Stomach smooth muscle (tissue), 2 donors: ENCODE measurements at regions not wholly inside any gene's neighbourhood (a gene's known extent, or its start where the extent isn't known, plus 50 kb on each side); places are given as distances from the start of the nearest gene placed in this dataset.

ENCODE experiments used
- H3K27ac ChIP-seq: one replicate; pipeline ENCODE4 v1.7.0; 2013; ENCODE audit warnings: mild to moderate bottlenecking, low read length, inconsistent platforms
- H3K27me3 ChIP-seq, 2 donors: one replicate each; pipeline ENCODE4 v1.7.0; 2013; ENCODE audit warnings: low read length in 2 of 2; ENCODE audit not compliant: insufficient read depth in 2 of 2, control insufficient read depth in 1 of 2
- H3K36me3 ChIP-seq, 2 donors: one replicate each; pipeline ENCODE4 v1.7.0; 2013; ENCODE audit warnings: low read length in 2 of 2; ENCODE audit not compliant: control insufficient read depth in 2 of 2, insufficient read depth in 2 of 2
- H3K4me1 ChIP-seq: one replicate; pipeline ENCODE4 v1.7.0; 2013; ENCODE audit warnings: low read length; ENCODE audit not compliant: control insufficient read depth, insufficient read depth
- H3K4me3 ChIP-seq, 2 donors: one replicate each; pipeline ENCODE4 v1.7.0; 2013; ENCODE audit warnings: low read length in 2 of 2
- H3K9ac ChIP-seq, 2 donors: one replicate each; pipeline ENCODE4 v1.7.0; 2013; ENCODE audit warnings: low read length in 2 of 2, mild to moderate bottlenecking in 1 of 2
- H3K9me3 ChIP-seq, 2 donors: one replicate each; pipeline ENCODE4 v1.7.0; 2013; ENCODE audit warnings: low read length in 2 of 2; ENCODE audit not compliant: control insufficient read depth in 2 of 2
- donor health status: healthy.
- donor health status: Pancreatic carcinoma.

- no peaks in the 10 kb centered on the region for H3K36me3 ChIP-seq
- no peak overlapping the region for H3K4me3 ChIP-seq
- no peak overlapping the region for H3K9ac ChIP-seq
- peaks cover 0 to 2% of the 10 kb centered on the region in 2 donors for H3K9me3 ChIP-seq
- H3K4me1 ChIP-seq = no peaks in the 10 kb centered on the region
- no peaks in the 10 kb centered on the region for H3K27me3 ChIP-seq
- no peak overlapping the region for H3K27ac ChIP-seq
Observed at GRCh38 chr6:145289573-145289972, 445.7 kb downstream of the EPM2A start.

- Histone ChIP-seq H3K4me1 (no peaks in the 10 kb centered on the region), H3K27me3 (no peaks in the 10 kb centered on the region), H3K9me3 (peaks cover 0 to 2% of the 10 kb centered on the region in 2 donors), H3K27ac (no peak overlapping the region), H3K36me3 (no peaks in the 10 kb centered on the region), H3K4me3 (no peak overlapping the region), H3K9ac (no peak overlapping the region)
Observed at GRCh38 chr6:145290122-145290521, 445.2 kb downstream of the EPM2A start.

- no peak overlapping the region for H3K4me3 ChIP-seq
- H3K27me3 ChIP-seq = no peaks in the 10 kb centered on the region
- no peaks in the 10 kb centered on the region for H3K36me3 ChIP-seq
- H3K27ac ChIP-seq = no peak overlapping the region
- peaks cover 0 to 2% of the 10 kb centered on the region in 2 donors for H3K9me3 ChIP-seq
- H3K9ac ChIP-seq = no peak overlapping the region
- no peaks in the 10 kb centered on the region for H3K4me1 ChIP-seq
Observed at GRCh38 chr6:145292066-145292465, 443.3 kb downstream of the EPM2A start.

- Histone ChIP-seq H3K36me3 (no peaks in the 10 kb centered on the region), H3K27ac (no peak overlapping the region), H3K27me3 (no peaks in the 10 kb centered on the region), H3K9me3 (no peaks in the 10 kb centered on the region), H3K4me1 (no peaks in the 10 kb centered on the region), H3K9ac (no peak overlapping the region), H3K4me3 (no peak overlapping the region)
Observed at GRCh38 chr6:145294942-145295341, 440.4 kb downstream of the EPM2A start.

- no peaks in the 10 kb centered on the region for H3K36me3 ChIP-seq
- H3K9ac ChIP-seq = no peak overlapping the region
- H3K9me3 ChIP-seq = no peaks in the 10 kb centered on the region
- no peaks in the 10 kb centered on the region for H3K27me3 ChIP-seq
- no peak overlapping the region for H3K27ac ChIP-seq
- no peak overlapping the region for H3K4me3 ChIP-seq
- H3K4me1 ChIP-seq = no peaks in the 10 kb centered on the region
Observed at GRCh38 chr6:145295746-145296145, 439.6 kb downstream of the EPM2A start.

- Histone ChIP-seq H3K4me1 (no peaks in the 10 kb centered on the region), H3K27ac (no peak overlapping the region), H3K27me3 (no peaks in the 10 kb centered on the region), H3K9me3 (no peaks in the 10 kb centered on the region), H3K4me3 (no peak overlapping the region), H3K36me3 (no peaks in the 10 kb centered on the region), H3K9ac (no peak overlapping the region)
Observed at GRCh38 chr6:145305670-145306069, 429.6 kb downstream of the EPM2A start.

GRCh38 chr6:145306489-145306888 lies 428.8 kb downstream of the EPM2A start:
- no peak overlapping the region for H3K9ac ChIP-seq
- H3K4me3 ChIP-seq = no peak overlapping the region
- no peaks in the 10 kb centered on the region for H3K36me3 ChIP-seq
- H3K4me1 ChIP-seq = no peaks in the 10 kb centered on the region
- no peaks in the 10 kb centered on the region for H3K9me3 ChIP-seq
- no peak overlapping the region for H3K27ac ChIP-seq
- H3K27me3 ChIP-seq = no peaks in the 10 kb centered on the region

- H3K9ac ChIP-seq = no peak overlapping the region
- no peaks in the 10 kb centered on the region for H3K36me3 ChIP-seq
- no peak overlapping the region for H3K27ac ChIP-seq
- no peaks in the 10 kb centered on the region for H3K9me3 ChIP-seq
- no peaks in the 10 kb centered on the region for H3K27me3 ChIP-seq
- H3K4me3 ChIP-seq = no peak overlapping the region
- H3K4me1 ChIP-seq = no peaks in the 10 kb centered on the region
Observed at GRCh38 chr6:145309842-145310535, 425.3 kb downstream of the EPM2A start.

GRCh38 chr6:145312481-145312880 lies 422.8 kb downstream of the EPM2A start:
- Histone ChIP-seq H3K27me3 (no peaks in the 10 kb centered on the region), H3K36me3 (no peaks in the 10 kb centered on the region), H3K4me3 (no peak overlapping the region), H3K9ac (no peak overlapping the region), H3K4me1 (no peaks in the 10 kb centered on the region), H3K27ac (no peak overlapping the region), H3K9me3 (no peaks in the 10 kb centered on the region)

GRCh38 chr6:145313041-145313855 lies 422.1 kb downstream of the EPM2A start:
- no peaks in the 10 kb centered on the region for H3K36me3 ChIP-seq
- no peak overlapping the region for H3K27ac ChIP-seq
- H3K9ac ChIP-seq = no peak overlapping the region
- no peak overlapping the region for H3K4me3 ChIP-seq
- H3K27me3 ChIP-seq = no peaks in the 10 kb centered on the region
- no peaks in the 10 kb centered on the region for H3K9me3 ChIP-seq
- no peaks in the 10 kb centered on the region for H3K4me1 ChIP-seq
